ENCODE measurements at regions not wholly inside any gene's neighbourhood (a gene's known extent, or its start where the extent isn't known, plus 50 kb on each side); places are given as distances from the start of the nearest gene placed in this dataset.
"Not testable (repeated sequence)": the region's sequence is repeated elsewhere in the genome, so short reads cannot be mapped to it uniquely, and the experiment has no call there.

DNA sequence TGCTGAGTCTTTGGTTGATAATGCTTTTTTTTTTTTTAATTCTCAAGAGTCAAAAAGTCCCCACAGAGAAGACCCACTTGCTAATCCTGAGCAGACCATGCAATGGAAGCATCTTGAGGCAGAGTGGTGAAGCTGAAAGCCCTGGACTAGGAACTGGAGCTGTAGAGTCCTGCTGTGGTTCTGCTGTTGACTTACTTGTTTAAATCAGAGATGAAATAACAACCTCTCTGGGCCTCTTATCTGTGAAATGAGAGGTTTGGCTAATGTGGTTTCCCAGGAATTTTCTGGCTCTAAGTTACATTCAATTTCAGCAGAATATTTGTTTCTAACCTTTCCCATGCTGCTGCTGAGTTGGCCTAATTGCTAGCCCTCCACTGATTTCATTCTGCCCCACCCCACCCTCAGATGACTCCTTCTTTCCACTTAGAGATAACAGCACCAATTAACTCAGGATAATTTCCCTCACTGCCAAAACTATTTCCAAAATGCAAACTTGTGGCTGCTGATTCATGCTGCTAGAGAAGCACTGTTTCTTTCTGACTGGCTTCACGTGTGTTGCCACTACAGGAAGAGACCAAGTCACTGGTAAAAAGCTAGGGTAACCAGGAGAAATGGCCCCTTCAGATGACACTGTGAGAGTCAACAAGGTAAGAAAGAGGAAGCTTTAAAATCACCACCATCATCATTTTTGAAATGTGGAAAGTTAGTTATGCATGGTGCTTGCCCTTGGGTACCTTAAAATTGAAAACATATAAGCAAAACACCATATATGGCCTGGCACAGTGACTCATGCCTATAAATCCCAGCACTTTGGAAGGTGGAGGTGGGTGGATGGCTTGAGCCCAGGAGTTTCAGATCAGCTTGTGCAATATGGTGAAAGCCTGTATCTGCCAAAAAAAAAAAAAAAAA, 326.4 kb downstream of the DCHS2 start:
- DNase-seq, result no peak

- no peak for DNase-seq
These were observed 330.9 kb downstream of the DCHS2 start for GRCh38 chr4:154160519-154161301.

DNA sequence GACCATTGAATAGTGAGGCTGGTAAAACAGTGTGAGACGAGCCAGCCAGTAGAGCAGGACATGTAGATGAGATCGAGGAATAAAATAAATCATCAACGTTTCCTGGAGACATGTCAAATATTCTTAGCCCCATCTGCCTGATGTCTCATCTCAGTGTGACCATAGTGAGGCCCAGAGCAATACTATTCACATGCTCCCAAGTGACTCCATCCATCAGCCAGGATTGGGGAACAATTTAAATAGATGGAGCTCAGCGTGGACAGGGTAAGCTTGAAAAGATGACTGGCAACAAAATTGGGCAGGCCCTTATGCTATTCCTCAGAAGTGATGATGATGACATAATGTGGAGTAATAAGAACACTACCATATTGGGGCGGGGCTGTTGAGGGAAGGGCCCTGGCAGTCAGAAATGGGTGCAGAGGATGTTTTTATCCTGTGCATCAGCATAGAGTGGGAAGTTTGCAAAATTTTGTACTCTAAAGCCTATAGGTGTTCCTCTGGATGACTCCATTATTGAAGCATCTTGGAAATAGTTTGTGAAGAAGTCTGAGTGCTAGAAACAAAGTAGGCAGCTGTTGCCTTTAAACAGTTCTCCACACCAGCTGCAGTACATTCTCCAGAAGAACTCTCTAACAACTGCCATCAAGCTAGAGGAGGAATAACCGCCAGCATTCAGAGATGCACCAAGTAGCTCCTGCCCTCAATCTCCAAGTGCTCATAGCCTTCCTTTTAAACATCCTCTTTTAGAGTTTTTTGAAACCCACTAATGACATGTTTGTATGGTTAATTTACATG, 333.0 kb downstream of the DCHS2 start:
- no peak for DNase-seq

GRCh38 chr4:154152546-154152945, 339.1 kb downstream of the DCHS2 start:
- DNase-seq, result no peak

- not testable (repeated sequence) for DNase-seq
These were observed 342.4 kb downstream of the DCHS2 start for GRCh38 chr4:154149236-154149635.

DNA sequence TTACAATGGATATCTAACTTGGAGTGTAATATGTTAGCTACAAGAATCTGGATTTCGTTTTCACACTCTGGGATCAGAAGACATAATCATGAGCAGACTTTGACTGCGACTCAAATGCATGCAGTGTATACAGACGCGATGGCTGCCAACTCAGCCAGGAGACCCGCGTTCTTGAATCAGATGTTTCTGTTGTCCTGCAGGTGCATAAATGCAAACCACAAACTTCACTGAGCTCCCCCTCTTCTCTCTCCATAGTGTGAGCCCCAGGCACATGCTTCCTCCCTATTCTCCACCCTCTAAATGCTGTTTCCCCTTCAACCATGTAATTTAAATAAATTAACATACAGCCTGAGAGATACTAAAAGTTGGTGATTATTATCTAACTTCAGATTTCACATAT, 347.9 kb downstream of the DCHS2 start:
- DNase-seq, result no peak

DNA sequence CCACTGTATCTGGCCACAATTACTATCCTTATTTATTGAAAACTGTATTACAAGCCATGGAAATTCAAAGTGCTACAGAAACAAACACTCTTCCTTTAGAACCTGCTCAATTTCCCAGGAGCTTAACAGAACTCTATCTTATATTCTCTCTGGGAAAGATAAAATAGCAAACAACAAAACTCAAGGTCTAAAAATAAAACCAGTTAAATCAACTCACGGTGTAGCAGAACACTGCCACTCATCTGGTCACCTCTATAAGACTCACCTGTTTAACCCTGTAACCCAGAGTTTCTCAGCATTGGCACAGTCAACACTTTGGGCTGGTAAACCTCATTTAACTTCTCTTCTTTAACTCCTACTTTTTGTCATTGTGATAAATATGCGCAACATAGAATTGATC, 348.9 kb downstream of the DCHS2 start:
- DNase-seq, result no peak

DNA sequence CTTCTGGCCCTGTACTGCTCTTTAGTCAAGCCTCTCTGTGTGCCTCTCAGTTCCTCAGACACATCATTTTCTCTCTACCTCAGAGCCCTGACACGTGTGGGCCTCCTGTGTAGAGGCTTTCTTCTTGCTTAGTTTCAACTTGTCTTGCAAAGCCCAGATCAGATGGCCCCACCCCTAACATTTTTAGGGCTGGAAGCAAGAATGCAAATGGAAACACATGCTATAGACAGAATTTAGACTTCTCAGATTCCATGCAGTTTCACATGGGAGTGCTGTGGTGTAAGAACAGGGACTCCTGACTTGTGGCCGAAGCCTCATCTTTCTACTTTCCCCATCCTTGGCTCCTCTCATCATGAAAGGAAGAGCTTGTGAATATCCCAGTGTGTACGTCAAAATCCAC, 350.7 kb downstream of the DCHS2 start:
- no peak for DNase-seq

DNA sequence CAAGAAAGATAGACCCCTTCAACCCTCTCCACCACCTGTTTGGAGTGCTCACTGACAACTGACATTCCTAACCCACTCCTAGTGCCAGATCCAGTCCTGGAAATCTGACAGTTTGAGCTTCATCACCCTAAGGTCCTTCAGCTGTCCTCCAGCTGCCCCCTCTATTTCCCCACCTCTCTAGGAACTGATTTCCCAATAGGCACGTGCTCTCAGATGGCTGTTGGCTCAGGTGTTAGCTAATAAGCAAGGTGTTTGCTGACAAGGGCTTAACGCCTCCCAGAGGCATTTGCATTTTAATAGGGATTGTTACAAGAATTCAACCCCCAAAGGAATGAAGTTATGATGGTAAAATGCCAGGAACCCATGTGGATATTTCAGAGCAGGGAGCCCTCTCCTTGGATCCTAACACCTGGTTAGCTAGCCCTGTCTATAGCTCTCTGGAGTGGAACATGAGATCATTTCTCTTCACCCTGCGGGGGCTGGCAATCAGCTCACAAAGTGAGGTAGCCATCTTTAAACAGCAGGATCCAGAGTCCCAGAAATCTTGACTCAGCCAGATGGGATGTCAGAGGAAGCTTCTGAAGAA, 348.5 kb upstream of the SFRP2 start:
- DNase-seq, result no peak

GRCh38 chr4:154135576-154135975, 346.7 kb upstream of the SFRP2 start:
- no peak for DNase-seq

- DNase-seq, result no peak
These were observed 343.5 kb upstream of the SFRP2 start for GRCh38 chr4:154132406-154132805.

DNA sequence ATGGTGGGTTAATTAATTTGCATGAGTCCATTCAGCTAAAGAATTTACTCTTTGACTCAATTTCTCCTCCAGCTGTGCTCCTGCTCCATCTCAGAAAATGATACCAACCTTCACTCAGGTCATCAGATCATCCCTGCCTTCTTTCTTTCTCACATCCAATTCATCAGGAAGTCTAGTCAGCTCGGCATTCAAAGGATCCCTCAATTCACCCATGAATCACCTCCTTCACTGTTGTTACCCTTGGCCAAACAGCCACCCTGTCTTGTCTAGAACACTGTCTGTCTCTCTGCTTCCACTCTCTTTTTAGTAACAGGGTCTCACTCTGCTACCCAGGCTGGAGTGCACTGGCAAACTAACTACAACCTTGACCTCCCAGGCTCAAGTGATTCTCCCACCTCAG, 337.4 kb upstream of the SFRP2 start:
- DNase-seq, result no peak

GRCh38 chr4:154125340-154125739, 336.5 kb upstream of the SFRP2 start:
- no peak for DNase-seq

- no peak for DNase-seq
These were observed 335.8 kb upstream of the SFRP2 start for GRCh38 chr4:154124539-154125255.

- no peak for DNase-seq
These were observed 335.0 kb upstream of the SFRP2 start for GRCh38 chr4:154123897-154124296.

- DNase-seq, result no peak
These were observed 331.9 kb upstream of the SFRP2 start for GRCh38 chr4:154120690-154121345.

DNA sequence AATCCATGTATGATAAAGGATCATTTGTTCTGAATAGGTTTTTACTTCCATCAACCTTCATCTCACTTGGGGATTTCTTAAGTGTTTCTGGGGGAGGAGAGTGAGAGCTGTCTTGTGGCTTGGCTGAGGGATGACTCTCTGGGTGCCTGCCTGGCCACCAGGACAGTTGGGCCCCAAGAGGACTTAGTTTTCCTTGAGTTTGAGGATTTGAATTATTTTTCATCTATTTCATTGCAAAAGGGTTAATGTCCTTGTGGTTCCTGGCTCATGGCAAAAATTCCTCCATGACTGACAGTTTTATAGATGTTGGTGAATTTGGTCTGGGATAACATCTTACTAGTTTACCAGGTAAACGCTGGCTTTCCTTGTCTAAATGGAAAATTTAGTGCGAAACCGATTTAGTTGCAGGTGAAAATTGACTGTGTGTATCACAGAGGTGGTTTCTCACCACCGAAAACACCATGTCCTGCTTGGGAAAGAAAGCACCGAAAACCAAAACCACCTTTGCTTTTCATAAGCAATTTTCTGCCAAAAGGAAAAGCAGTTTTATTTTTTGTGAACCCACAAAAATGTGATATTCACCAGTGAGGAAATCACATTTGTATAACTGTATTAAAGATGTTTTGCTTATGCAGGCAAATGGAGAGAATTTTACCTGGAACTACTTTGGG, 331.3 kb upstream of the SFRP2 start:
- no peak for DNase-seq

DNA sequence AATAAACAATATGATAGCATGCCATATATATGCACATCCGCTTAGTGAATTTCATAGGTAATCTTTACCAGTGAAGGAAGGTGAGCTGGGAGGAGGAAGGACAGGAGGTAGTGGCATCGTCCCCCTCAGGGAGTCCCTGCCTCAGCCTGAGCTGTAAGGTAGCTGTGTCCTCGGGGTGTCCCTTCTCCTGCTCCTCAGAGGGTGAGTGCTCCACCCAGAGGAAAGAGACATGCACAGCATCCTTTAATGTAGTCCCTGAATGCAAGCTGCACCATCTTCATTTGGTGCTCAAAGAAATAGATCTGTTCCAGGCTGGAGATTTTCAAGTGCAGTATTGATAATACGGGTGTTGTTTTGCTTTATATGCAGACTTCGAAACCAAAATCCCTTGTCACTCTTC, 330.4 kb upstream of the SFRP2 start:
- no peak for DNase-seq

- not testable (repeated sequence) for DNase-seq
These were observed 328.8 kb upstream of the SFRP2 start for GRCh38 chr4:154117726-154118125.

DNA sequence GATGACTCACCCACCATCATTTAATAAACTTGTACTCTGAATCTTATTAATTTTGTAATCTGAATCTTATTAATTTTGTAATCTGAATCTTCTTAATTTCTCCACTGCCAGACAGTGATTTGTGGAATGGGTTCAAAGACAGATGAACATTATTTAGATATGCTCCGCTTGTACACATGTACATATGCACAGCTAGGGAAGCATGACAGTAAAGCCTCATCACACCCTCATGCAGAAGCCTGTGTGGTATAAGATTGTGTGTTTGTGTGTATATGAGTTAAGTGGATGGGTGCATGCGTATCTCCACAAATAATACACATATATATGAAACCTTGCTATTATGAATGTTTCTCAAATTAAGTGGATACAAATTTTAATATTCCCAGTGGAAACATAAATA, 318.5 kb upstream of the SFRP2 start:
- DNase-seq, result no peak

DNA sequence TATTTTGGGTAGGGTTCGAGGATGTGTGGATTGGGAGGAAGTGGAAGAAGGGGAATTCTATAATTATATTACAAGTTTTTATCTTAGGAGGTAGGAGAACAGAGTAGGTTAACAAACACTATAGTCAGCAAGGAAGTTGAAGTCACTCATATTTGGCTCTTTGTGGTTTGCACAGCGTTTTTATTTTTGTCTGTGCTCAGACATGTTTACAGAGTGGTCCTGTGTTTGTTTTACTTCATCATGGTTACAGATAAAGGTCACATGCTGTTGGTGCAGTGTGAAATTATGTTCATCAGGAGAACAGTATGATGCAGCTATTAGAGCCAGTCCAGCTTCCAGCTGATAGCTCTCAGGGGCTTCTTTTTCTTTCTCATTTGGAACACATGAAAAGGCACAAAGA, 299.9 kb upstream of the SFRP2 start:
- no peak for DNase-seq
